DOHH2 (cell line): ENCODE measurements at regions not wholly inside any gene's neighbourhood (a gene's known extent, or its start where the extent isn't known, plus 50 kb on each side); places are given as distances from the start of the nearest gene placed in this dataset.

Experiments
- CTCF ChIP-seq: fragments of 200-600 bp; sonication (generic); IDR thresholded peaks from one replicate; pipeline ENCODE4 v1.5.1; 2014; ENCODE audit warnings: antibody characterized with exemption, mild to moderate bottlenecking, low read depth, low read length; ENCODE audit not compliant: poor library complexity, severe bottlenecking
- EZH2phosphoT487 ChIP-seq: fragments of 200-600 bp; sonication (generic); IDR thresholded peaks from 2 replicates; pipeline ENCODE4 v1.6.1; 2017; ENCODE audit warnings: borderline replicate concordance, mild to moderate bottlenecking, antibody characterized with exemption, low read length, moderate library complexity, mixed read lengths

DNA sequence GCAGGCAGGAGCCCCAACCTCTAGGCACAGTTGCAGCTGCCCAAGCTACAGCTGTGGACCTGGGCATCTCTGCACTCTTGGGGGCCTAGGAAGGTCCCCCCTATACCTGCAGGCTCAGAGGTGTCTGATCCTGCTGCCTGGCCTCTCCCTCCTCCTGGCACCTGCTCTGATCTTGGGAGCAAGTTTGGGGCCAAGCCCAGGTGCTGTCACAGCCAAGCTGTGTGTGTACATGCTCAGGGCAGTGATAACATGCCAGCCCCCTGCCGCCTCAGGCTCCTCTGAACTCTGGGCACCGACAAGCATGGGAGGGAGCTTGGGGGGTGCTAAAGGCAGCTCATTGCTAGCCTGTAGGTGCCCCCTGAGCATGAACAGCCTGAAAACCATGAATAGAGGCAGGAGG is 829.6 kb upstream of the VRK2 start:
- TF ChIP-seq CTCF (no peak), EZH2phosphoT487 (no peak)
